Upper lobe of right lung (tissue), 1 donor: ENCODE measurements at regions not wholly inside any gene's neighbourhood (a gene's known extent, or its start where the extent isn't known, plus 50 kb on each side); places are given as distances from the start of the nearest gene placed in this dataset.

Experiments
- ATAC-seq: fragments of 200-7000 bp; cut with Tn5 transposase; one replicate; pipeline ENCODE4 v1.9.1; 2020; ENCODE audit warnings: mild to moderate bottlenecking, moderate library complexity
- DNase-seq: peaks from one replicate; pipeline ENCODE4 v3.0.0-alpha.2; 2020
- H3K27ac ChIP-seq: fragments of 200-600 bp; one replicate; pipeline ENCODE4 v1.8.0; 2022
- H3K27me3 ChIP-seq: fragments of 200-600 bp; one replicate; pipeline ENCODE4 v1.8.0; 2022; ENCODE audit warnings: mild to moderate bottlenecking
- H3K36me3 ChIP-seq: fragments of 200-600 bp; one replicate; pipeline ENCODE4 v1.8.0; 2022
- H3K4me1 ChIP-seq: fragments of 200-600 bp; one replicate; pipeline ENCODE4 v1.8.0; 2022
- H3K4me3 ChIP-seq: fragments of 200-600 bp; one replicate; pipeline ENCODE4 v1.8.0; 2022; ENCODE audit warnings: mild to moderate bottlenecking
- H3K9me3 ChIP-seq: fragments of 200-600 bp; one replicate; pipeline ENCODE4 v1.8.0; 2022
- intact Hi-C: fragments of 100-400 bp; cut with DNase I; formaldehyde crosslinking; loops from one replicate; pipeline ENCODE4 v1.11.0; 2022
- TF ChIP-seq, protein P1 (sequence below): fragments of 200-600 bp; IDR thresholded peaks from one replicate; pipeline ENCODE4 v1.8.0; 2022; ENCODE audit warnings: antibody characterized with exemption
- donor health status: DM: no; HTN: yes; CAD: no; lungs with severe emphysema.

DNA sequence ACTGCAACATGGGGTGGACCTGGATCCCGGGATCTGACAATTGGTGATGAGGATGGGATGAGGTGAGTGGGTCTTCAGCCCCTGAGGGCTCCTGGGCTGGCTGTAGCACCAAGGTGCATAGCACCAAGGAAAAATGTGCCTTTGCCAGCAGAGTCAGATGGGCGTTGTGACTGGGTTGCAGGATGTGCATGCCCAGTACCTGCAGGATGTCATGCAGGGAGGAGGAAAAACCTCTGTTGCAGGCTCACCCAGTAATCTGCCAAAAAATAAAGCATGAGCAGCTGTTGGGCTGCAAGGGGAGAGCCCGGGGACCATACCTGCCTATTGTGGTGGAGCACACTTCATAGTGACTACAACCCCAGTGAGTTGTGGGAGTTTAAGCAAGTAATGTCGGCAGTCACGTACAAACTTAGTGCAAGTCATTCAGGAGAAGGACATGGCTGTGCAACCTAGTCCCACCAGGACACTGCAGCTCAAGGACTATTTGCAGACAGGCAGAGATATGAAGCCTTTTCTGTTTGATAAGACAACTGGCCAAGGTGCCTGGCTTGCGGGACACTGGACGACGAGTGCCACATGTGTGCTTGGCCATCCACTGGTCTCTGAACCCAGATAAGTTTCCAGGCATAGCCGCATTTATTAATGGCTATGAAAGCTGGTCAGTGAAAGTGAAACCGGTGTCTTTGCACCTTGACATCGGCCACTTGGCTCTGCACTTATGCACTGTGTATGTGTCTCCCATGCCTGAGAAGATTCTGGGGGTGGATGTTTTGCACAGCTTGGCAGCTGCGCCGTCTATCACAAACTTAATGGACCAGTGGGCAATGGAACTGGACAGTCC is 499.8 kb downstream of the KCNJ2 start:
- H3K4me3 ChIP-seq: no peak overlapping the region
- DNase-seq: no peak
- H3K27ac ChIP-seq: no peak overlapping the region
- no peaks in the 10 kb centered on the region for H3K4me1 ChIP-seq
- H3K36me3 ChIP-seq: no peaks in the 10 kb centered on the region
- ATAC-seq: no peak
- no peaks in the 10 kb centered on the region for H3K9me3 ChIP-seq
- intact Hi-C loops: no loop called here
- no peaks in the 10 kb centered on the region for H3K27me3 ChIP-seq
- TF ChIP-seq, protein P1, sequence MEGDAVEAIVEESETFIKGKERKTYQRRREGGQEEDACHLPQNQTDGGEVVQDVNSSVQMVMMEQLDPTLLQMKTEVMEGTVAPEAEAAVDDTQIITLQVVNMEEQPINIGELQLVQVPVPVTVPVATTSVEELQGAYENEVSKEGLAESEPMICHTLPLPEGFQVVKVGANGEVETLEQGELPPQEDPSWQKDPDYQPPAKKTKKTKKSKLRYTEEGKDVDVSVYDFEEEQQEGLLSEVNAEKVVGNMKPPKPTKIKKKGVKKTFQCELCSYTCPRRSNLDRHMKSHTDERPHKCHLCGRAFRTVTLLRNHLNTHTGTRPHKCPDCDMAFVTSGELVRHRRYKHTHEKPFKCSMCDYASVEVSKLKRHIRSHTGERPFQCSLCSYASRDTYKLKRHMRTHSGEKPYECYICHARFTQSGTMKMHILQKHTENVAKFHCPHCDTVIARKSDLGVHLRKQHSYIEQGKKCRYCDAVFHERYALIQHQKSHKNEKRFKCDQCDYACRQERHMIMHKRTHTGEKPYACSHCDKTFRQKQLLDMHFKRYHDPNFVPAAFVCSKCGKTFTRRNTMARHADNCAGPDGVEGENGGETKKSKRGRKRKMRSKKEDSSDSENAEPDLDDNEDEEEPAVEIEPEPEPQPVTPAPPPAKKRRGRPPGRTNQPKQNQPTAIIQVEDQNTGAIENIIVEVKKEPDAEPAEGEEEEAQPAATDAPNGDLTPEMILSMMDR: no peak

DNA sequence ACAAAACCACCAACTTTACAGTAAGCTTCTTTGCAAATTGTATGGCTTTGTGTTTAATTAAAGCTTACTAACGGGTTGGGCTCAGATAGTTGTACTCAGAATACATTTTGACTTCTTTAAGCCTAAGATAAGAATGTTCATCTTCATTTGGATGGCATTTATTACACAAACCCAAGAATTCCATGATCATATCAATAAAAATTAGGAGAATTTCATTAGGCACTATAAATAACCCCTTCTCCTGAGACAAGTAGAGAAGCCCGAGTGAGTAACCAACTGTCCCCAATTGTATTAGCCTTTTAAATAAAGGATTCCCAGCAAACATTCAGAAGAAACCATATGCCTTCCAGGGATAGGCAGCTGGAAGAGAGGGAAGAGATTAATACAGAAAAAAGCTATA is 504.7 kb downstream of the KCNJ2 start:
- Histone ChIP-seq H3K27me3 (no peaks in the 10 kb centered on the region), H3K4me1 (no peaks in the 10 kb centered on the region), H3K9me3 (no peaks in the 10 kb centered on the region), H3K27ac (no peak overlapping the region), H3K4me3 (no peak overlapping the region), H3K36me3 (no peaks in the 10 kb centered on the region)
- DNase-seq: no peak
- intact Hi-C loops: no loop called here
- TF ChIP-seq, protein P1: no peak
- ATAC-seq: no peak

DNA sequence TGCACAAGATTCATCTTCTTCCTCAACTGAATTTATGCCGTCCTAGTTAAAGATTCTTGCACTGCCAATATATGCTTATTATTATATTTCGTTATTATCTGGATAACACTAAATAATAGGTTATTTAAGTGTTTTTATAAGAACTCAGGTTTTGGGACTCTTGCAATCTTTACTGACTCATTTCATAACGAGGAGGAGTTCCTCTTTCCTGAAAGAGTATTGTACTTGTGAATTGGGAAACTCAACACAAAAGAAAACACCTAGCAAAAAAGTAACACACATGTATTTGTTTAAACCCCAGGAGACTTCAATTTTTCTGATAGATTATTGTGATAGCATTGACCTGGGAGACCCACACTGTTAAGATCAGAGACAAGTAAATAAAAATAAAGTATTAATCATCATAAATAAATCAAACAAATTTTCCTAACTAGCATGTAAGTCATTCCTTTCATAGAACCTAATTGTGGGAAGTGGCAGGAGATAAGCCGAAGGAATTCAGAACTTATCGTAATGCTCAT is 505.8 kb downstream of the KCNJ2 start:
- DNase-seq: no peak
- Histone ChIP-seq H3K27ac (no peak overlapping the region), H3K36me3 (no peaks in the 10 kb centered on the region), H3K4me3 (no peak overlapping the region), H3K9me3 (no peaks in the 10 kb centered on the region), H3K27me3 (no peaks in the 10 kb centered on the region), H3K4me1 (no peaks in the 10 kb centered on the region)
- ATAC-seq: no peak
- intact Hi-C loops: no loop called here
- TF ChIP-seq, protein P1: no peak

DNA sequence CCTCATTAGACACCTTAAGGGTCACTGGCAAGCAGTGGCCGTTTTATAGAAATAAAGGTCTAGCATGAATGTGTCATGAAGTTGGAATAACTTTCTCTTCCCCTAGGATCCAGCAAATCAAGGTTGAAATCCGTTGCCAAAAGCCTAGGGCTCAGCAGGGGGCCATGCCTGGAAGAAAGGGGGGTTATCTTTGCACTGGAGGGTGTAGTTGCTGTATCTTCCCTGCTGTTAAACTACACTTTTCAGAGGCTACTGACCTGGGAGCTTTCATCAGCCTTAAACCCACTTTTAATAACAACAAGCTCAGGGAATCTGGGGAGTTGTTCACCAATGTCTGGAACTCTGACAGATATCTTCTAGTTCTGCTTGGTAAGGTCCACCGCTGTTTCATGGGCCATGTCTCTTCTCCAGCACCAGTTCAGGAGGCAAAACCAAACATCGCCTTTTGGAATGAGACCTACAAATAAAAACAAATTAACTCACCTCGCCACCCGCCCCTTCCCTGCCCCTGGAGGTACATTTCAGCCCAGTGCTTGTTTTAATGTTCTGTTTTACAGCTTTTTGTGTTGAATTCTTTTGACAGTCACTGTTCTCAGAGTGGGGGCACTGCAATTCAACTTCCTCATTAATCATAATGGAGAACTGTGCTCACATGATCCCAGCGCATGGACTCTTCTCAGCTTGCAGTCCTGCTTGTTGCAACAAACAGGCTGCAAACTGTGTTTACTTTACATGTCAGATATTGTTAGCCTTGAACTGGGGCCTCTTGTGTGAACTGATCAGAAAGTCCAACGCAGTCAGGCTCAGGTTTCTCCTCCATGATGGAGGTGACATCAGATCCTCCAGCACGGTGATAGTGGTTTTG is 508.7 kb downstream of the KCNJ2 start:
- H3K4me1 ChIP-seq: no peaks in the 10 kb centered on the region
- H3K9me3 ChIP-seq: no peaks in the 10 kb centered on the region
- TF ChIP-seq, protein P1: no peak
- ATAC-seq (peak; percentile 60), DNase-seq (no peak)
- no peak overlapping the region for H3K27ac ChIP-seq
- no peak overlapping the region for H3K4me3 ChIP-seq
- no peaks in the 10 kb centered on the region for H3K36me3 ChIP-seq
- intact Hi-C loops: no loop called here
- H3K27me3 ChIP-seq: no peaks in the 10 kb centered on the region

DNA sequence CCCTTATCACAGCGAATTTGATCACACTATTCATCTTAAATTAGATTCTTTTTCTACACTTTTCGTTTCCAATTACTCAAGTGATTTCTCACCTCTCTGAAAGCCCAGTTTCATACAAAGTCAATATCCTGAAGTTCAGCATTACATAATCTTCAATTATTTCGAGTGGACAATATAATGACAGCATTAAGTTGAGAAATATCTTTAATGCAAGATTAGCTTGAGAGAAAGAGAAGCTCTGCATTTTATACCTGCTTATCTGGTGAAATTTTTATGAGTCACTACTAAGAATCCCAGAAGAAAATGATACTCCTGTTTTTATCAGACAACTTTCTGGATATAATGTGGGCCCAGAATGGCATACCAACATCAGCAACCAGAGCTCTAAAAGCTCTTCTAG is 509.6 kb downstream of the KCNJ2 start:
- Histone ChIP-seq H3K4me1 (no peaks in the 10 kb centered on the region), H3K36me3 (no peaks in the 10 kb centered on the region), H3K27ac (no peak overlapping the region), H3K9me3 (no peaks in the 10 kb centered on the region), H3K4me3 (no peak overlapping the region), H3K27me3 (no peaks in the 10 kb centered on the region)
- intact Hi-C loops: no loop called here
- TF ChIP-seq, protein P1: no peak
- DNase-seq (no peak), ATAC-seq (no peak)
